Fibroblast of peridontal ligament (primary cell): ENCODE measurements at regions not wholly inside any gene's neighbourhood (a gene's known extent, or its start where the extent isn't known, plus 50 kb on each side); places are given as distances from the start of the nearest gene placed in this dataset.

Source experiments
- DNase-seq: peaks from one replicate; pipeline ENCODE4 v3.0.0-alpha.2; 2010; ENCODE audit errors: extremely low read depth

DNA sequence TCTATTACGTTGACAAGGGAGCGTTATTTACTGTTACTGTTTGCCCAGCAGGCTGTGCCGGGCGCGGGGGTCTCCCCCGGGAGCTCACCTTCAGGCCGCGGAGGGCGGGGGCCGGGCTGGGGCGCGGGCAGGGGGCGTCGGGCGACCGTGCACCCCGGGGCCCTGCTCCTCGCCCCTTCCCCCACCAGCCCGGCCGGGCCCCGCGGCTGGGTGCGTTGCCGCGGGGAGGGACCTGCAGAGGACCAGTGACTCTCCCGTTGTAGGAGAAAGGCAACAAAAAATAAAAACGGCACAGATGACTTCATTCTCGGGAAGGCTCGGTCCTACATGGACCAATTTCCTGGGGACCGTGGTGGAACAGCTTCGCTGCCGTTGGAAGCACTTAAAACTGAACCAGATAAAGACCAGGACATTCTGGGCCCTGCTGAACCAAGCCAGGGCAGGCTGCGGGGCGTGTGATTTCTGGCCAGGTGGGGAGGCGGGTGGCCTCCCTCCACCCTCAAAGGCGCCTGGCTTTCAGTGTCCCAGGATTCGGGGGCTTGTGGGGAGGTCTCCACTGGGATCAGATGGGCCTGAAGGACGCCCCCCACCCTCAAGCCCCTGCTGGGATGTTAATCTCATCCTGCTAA lies 57.4 kb downstream of the IGLL1 start:
- DNase-seq, result peak; percentile 12

- peak; percentile 75 for DNase-seq
Measured at GRCh38 chr22:23521441-23522113, 58.5 kb downstream of the IGLL1 start.

DNA sequence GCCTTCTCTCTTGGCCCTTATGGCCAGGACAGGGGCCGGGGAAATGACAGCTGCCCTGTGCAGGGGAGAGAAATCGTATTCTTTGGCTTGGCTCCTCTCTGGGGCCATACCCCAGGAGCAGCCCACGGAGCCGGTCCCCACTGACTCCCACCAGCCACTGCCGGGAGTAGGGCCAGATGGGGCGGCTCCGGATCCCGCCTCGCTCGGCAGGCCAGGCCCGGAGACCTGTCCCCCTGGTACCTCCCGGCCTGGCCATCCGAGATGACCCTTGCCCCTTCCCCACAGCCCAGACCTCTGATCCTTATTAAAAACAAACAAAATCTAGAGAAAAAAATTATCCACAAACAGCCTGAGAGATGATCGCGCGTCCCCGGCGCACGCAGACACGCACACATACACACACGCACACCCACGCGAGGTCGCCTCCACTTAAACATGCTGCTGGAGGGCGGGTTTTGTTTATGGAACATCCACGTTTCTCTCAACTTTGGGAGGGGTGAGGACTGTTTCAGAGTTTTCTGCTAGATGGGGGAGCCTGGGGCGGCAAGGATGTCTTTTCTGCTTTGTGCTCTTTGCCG lies 59.1 kb downstream of the IGLL1 start:
- DNase-seq, result peak; percentile 18

- DNase-seq, result no peak
Measured at GRCh38 chr22:23519442-23520157, 60.5 kb downstream of the IGLL1 start.

DNA sequence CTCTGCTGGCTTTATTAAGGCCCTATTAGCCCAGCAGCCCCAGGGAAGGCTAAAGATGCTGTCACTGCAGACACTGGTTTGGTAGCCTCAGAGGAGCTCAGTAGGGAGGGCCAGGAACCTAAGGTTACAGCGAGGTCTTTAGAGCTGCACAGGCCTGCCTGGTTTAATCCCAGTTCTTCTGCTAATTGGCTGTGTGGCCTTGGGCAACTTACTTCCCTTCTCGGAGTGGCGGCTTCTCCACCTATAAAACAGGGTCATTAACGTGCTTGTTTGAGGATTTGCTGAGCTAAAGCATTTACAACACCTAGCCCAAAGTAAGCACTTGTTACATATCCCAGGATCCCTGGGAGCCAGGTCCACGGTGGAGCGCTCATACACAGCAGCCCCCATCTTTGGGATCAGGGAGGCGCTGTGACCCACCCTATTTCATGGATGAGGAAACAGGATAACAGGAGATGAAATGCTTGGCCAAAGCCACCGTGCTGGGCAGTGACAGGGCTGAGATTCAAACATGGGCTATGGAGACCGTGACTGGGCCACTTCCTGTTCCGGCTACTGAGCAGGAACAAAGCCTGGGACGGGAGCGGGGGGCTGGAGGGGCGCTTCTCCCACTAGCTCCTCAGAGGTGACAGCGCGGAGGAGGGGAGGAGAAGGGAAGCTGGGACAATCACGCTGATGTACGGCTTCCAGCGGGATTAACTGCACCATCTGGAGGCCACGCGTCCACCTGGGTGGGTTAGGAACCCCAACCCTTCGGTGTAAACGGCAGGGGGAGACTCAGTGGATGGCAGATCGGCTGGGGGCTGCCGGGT lies 61.5 kb downstream of the IGLL1 start:
- no peak for DNase-seq

DNA sequence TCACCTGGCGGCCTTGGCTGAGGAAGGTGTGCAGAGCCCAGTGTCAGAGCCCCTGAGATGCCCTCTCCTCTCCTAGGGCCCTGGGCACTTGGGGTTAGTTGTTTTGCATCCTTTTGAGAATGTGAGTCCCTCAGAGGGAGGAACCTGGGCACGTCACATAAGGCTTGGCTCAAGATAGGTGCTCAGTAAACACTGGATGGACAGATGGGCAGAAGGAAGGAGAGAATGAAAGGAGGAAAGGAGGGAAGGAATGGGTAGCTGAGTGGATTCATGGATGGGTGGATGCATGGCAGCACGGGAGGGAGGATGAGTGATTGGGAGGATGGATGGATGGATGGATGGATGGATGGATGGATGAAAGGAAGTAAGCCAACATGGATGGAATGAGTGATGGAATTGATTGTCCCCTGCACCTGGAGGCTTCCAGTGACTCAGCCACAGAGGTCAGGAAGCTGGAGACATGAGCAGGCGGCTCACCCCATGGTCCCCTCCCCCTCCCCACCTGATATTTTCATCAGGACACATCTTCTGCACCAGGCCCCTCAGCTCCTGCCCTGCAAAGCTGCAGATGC lies 62.2 kb downstream of the IGLL1 start:
- no peak for DNase-seq

DNA sequence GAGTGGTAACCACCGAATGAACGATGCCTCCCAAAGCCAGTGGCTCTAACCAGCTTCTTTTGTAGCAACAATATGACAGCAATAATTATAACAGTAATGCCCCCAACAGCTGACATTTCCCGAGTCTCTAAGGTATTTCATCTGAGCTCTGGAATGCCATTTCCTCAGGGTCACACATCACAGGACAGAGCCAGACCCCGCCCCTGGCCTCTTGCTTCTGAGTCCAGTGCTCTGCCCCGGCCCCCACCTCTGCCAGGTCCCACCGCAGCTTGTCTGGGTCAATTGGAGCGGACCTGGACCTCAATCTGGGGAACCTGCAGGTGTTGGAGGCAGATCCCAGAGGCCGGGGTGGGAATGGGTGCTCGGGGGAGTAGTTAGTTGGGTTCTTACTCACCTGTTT lies 63.8 kb downstream of the IGLL1 start:
- DNase-seq, result no peak

DNA sequence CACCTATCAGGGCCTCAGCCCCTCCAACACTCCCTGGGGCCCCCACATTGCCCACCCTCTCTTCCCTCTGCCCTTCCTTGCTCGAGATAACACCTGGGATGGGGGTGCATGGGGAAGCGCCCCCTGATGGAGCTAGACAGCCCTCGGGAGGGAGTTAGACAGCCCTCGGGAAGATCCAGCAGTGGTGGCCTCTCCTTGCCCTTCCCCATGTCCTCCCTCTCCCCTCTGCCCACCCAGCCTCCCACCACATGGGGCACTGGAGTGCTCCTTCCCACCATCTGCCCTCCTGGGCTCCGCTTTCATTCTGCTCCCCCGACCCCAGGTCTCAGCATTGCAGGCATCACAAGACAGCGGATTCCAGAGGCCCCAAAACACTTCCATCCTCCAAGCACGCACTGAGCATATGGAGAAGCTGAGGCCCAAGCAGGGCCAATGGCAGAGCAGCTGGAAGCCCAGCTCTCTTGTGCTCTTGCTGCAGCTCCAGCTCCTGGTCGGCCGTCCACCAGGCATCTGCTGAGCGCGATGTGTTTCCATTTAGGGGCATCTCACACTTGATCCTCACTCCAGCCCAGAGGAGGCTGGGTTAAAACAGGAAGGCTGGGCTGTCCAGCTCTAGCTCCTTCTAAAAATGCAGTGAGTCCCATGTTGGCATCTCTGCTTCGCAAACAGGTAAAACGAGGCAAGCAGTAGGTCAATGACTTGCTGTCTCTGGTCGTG lies 65.6 kb downstream of the IGLL1 start:
- no peak for DNase-seq

DNA sequence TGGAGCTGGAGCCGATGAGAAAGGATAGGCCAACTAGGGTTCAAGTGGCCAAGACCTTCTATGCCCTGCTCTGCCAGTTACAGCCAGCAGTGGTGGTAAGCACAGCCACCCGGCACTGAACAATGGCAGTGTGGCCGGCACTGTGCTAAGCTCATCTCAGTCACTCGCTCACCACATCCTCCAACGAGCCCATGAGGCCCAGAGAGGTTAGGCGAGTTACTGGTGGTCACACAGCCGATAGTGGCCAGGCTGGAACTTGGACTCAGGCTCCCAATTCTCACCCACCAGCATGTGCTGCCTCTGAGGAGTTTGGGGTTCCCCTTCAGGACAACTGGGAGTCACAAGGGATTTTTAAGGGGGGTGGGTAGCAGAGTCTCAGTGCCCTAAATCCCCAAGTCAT lies 66.4 kb downstream of the IGLL1 start:
- DNase-seq, result no peak

DNA sequence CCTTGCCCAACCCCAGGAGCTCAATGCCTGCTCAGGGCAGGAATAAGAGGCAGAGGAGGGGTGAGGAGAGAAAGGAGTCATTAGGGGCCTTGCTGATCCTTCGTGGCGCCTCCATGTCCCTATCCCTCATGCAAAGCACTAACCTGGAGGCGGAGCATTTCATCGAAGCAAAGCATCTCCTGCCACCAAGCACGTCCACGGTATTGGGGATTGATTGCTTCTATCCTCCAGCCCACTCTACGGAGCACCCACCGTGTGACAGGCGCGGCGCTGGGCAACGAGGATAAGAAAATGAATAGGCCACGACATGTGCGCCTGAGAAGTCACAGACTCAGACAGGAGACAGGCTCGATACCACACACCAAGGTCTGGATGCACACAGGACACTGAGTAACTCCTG lies 67.0 kb downstream of the IGLL1 start:
- DNase-seq, result no peak

GRCh38 chr22:23512721-23513120 lies 67.4 kb downstream of the IGLL1 start:
- DNase-seq, result no peak

- DNase-seq, result no peak
Measured at GRCh38 chr22:23512348-23512705, 67.8 kb downstream of the IGLL1 start.

DNA sequence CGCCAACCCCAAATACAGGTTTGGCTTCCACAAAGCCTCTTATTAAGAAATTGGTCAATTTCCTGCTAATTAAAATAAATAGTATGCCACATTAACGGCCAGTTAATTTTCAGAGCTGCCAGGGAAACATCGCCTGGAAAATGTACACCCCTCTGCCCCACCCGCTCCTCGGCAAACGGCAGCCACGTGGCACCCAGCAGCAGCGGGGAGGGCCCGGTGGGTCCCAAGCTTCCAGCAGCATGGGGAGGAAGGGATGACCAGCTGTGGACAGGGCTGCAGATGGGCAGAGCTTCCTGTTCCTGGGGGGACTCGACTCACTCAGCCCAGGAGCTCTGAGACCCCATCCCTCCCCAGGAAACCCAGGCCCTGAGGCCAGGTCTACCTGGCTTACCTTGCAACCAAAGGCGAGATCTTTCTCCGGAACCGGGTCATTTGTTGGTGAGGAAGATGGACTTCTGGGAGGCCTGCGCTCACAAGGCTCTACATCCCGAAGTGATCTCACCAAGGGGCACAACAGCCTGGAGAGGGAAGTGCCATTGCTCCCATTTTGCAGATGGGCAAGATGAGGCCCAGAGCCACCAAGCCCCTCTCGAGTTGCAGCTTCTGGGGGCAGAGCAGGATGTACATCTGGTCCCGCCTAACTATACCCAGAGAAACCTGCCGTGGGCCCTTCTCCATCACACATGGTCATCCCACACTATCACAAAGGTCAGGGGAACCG lies 68.3 kb downstream of the IGLL1 start:
- no peak for DNase-seq

DNA sequence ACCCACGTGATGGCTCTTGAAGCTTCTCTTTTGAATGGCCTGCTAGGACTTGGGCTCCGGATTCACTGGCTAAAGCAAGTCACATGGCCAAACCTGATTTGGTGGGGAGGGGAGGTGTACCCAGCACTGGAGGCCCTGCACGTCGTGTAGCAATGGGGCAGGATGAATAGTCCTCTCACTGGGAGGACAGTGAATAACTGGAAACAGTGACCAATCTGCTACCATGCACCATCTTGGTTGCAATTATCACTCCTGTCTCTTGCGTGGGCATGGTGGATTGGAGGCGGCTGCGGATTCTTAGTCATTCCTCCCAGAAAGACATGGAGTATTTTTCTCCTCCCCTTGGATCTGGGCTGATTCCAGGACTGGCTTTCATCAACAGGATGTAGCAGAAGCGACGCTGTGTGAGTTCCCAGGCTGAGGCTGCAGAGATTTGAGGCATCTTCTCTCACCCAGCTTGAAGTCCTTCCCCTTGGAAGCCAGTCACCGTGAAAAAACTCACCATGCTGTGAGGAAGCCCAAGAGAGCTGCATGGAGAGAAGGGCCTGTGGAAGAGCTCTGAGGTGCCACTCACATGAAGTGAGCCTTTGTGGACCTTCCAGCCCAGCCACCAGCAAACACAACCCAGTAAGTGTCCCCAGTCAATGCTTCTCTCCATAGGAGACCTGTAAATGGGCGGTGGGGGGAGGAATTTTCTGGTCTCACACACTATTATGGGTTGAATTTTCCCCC lies 70.4 kb downstream of the IGLL1 start:
- no peak for DNase-seq

DNA sequence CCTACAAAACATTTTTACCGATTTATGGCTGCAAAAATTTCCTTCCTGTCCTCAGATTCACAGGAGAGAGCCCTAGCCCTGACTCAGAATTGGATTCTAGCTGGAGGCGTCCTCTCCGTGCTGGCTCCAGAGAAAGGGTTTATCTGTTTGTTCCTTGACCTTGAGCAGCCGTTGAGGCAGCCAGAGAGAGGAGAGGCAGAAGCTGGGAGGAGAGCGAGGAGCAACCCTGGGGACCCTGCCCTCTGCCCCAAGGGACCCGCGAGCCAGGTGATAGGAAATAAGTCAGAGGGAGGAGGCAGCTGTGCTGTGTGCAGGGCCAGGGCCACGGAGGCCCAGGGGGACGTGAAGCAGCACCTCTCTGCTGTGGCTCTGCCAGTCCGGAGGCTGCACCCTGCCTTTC lies 75.6 kb downstream of the IGLL1 start:
- no peak for DNase-seq

- no peak for DNase-seq
Measured at GRCh38 chr22:23503736-23504440, 76.2 kb downstream of the IGLL1 start.

DNA sequence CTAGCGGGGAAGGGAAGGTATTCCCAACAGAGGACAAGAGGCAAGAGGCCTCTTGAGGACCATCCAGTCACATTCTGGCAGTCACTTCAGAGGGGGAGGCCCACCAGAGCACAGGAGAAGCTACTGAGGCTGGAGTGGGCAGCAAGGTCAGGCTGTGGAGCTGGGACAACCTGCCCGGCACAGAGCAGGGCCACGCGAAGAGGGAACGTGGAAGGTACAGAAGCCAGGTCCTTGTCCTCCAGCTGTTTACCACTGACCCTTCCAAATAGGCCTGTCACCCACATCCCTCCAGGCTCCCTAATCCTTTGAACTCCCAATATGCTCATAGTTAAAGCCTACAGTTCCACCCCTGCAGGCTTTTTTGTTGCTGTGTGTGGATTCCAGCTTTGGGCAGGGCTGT lies 76.9 kb downstream of the IGLL1 start:
- DNase-seq, result no peak

- no peak for DNase-seq
Measured at GRCh38 chr22:23501708-23502107, 78.4 kb downstream of the IGLL1 start.

GRCh38 chr22:23501261-23501619 lies 78.8 kb downstream of the IGLL1 start:
- DNase-seq, result no peak
